Psoas muscle (tissue), 7 donors: ENCODE measurements at regions not wholly inside any gene's neighbourhood (a gene's known extent, or its start where the extent isn't known, plus 50 kb on each side); places are given as distances from the start of the nearest gene placed in this dataset.
"Not testable (repeated sequence)": the region's sequence is repeated elsewhere in the genome, so short reads cannot be mapped to it uniquely, and the experiment has no call there.

Experiments
- ATAC-seq, 4 donors: fragments of 200-7000 bp; cut with Tn5 transposase; one replicate each; pipeline ENCODE4 v1.9.1; 2020; ENCODE audit warnings: moderate library complexity in 3 of 4, mild to moderate bottlenecking in 2 of 4
- DNase-seq, 2 donors: peaks; one replicate each; pipeline ENCODE4 v3.0.0-alpha.2; 2020
- H3K27ac ChIP-seq: fragments of 200-600 bp; one replicate; pipeline ENCODE4 v1.8.0; 2022
- H3K27me3 ChIP-seq, 3 donors: fragments of 200-600 bp in 1 of 3; one replicate each; pipeline versions ENCODE4 v1.6.1 to v1.8.0; 2013 to 2022; ENCODE audit warnings: low read length in 2 of 3, mild to moderate bottlenecking in 2 of 3, moderate library complexity in 1 of 3; ENCODE audit not compliant: insufficient read depth in 3 of 3
- H3K36me3 ChIP-seq, 2 donors: fragments of 200-600 bp in 1 of 2; one replicate each; pipeline versions ENCODE4 v1.6.1 to v1.8.0; 2013 to 2022; ENCODE audit warnings: low read depth in 1 of 2, mild to moderate bottlenecking in 1 of 2, moderate library complexity in 1 of 2; ENCODE audit not compliant: insufficient read depth in 1 of 2
- H3K4me1 ChIP-seq: fragments of 200-600 bp; one replicate; pipeline ENCODE4 v1.8.0; 2022
- H3K4me3 ChIP-seq: fragments of 200-600 bp; one replicate; pipeline ENCODE4 v1.8.0; 2022; ENCODE audit warnings: mild to moderate bottlenecking
- H3K9me3 ChIP-seq: fragments of 200-600 bp; one replicate; pipeline ENCODE4 v1.8.0; 2022
- CTCF ChIP-seq: fragments of 200-600 bp; IDR thresholded peaks from one replicate; pipeline ENCODE4 v1.8.0; 2022; ENCODE audit warnings: antibody characterized with exemption
- WGBS, 3 donors: extraction: QIAGEN DNeasy Blood & Tissue Kit; methylation state at CpG; one replicate each; pipeline versions ENCODE4 v1.1.6 to v1.1.7; 2013; 5-methylcytosine and 5-hydroxymethylcytosine counted together
- intact Hi-C, 2 donors: fragments of 100-400 bp; cut with DNase I; formaldehyde crosslinking; loops; one replicate each; pipeline versions ENCODE4 v1.11.0 to v1.14.2; 2022
- donor health status: healthy with polysubstance abuse.
- donor health status: DM: no; HTN: no; CAD: no; lungs with moderate emphysema.
- donor health status: Bipolar disorder and iron deficiency.
- donor health status: healthy.
- donor health status: DM: yes; HTN: yes; CAD: no.
- donor health status: DM: no; HTN: no; CAD: no.
- donor health status: DM: yes; HTN: yes; CAD: no.

- WGBS, 3 donors = 58 to 63% (median 61%) methylated on average over 2 of the region's 2 CpGs
Measured at GRCh38 chr9:17882688-17883594, 304.1 kb downstream of the SH3GL2 start.

GRCh38 chr9:17888066-17888465, 309.2 kb downstream of the SH3GL2 start:
- no peak for DNase-seq
- no peak for TF ChIP-seq CTCF
- Histone ChIP-seq H3K27me3 (no peaks in the 10 kb centered on the region), H3K4me1 (no peaks in the 10 kb centered on the region), H3K27ac (no peak overlapping the region), H3K4me3 (no peak overlapping the region), H3K36me3 (no peaks in the 10 kb centered on the region), H3K9me3 (no peaks in the 10 kb centered on the region)
- ATAC-seq = no peak
- intact Hi-C loops = no loop called here
- 19 to 42% (median 28%) methylated on average over 4 of the region's 4 CpGs for WGBS, 3 donors

More at GRCh38 chr9:17882688-17883594, 304.1 kb downstream of the SH3GL2 start:
- DNase-seq (no peak), ATAC-seq (no peak)
- no peaks in the 10 kb centered on the region for H3K9me3 ChIP-seq
- no peaks in the 10 kb centered on the region for H3K36me3 ChIP-seq
- no peak for TF ChIP-seq CTCF
- intact Hi-C loops = no loop called here
- no peak overlapping the region for H3K27ac ChIP-seq
- H3K4me1 ChIP-seq = no peaks in the 10 kb centered on the region
- no peak overlapping the region for H3K4me3 ChIP-seq
- H3K27me3 ChIP-seq = no peaks in the 10 kb centered on the region

GRCh38 chr9:17888964-17889363, 310.1 kb downstream of the SH3GL2 start:
- ATAC-seq, H3K4me1 ChIP-seq, H3K4me3 ChIP-seq, H3K27ac ChIP-seq, H3K36me3 ChIP-seq, DNase-seq, H3K9me3 ChIP-seq, H3K27me3 ChIP-seq, intact Hi-C loops: not testable (repeated sequence)
- 68 to 84% (median 81%) methylated on average over 1 of the region's 1 CpG for WGBS, 3 donors

GRCh38 chr9:17894501-17895160, 315.8 kb downstream of the SH3GL2 start:
- DNase-seq (no peak), ATAC-seq (no peak)
- WGBS, 3 donors = 25 to 29% (median 27%) methylated on average over 4 of the region's 4 CpGs
- H3K9me3 ChIP-seq = no peaks in the 10 kb centered on the region
- no peak overlapping the region for H3K4me3 ChIP-seq
- no peaks in the 10 kb centered on the region for H3K4me1 ChIP-seq
- TF ChIP-seq CTCF = no peak
- intact Hi-C loops = no loop called here
- no peaks in the 10 kb centered on the region for H3K36me3 ChIP-seq
- no peak overlapping the region for H3K27ac ChIP-seq
- no peaks in the 10 kb centered on the region for H3K27me3 ChIP-seq

GRCh38 chr9:17900606-17901005, 321.7 kb downstream of the SH3GL2 start:
- no peak for ATAC-seq

More at GRCh38 chr9:17900606-17901005, 321.7 kb downstream of the SH3GL2 start:
- Histone ChIP-seq H3K4me1 (no peaks in the 10 kb centered on the region), H3K4me3 (no peak overlapping the region), H3K9me3 (no peaks in the 10 kb centered on the region), H3K27ac (no peak overlapping the region), H3K27me3 (peaks cover 0 to 10% (median 6%) of the 10 kb centered on the region in 3 donors), H3K36me3 (no peaks in the 10 kb centered on the region)
- no peak for DNase-seq
- WGBS, 3 donors = 60 to 71% (median 66%) methylated on average over 7 of the region's 7 CpGs
- TF ChIP-seq CTCF = no peak
- intact Hi-C loops = no loop called here
